KMS-11 (cell line): ENCODE measurements at regions not wholly inside any gene's neighbourhood (a gene's known extent, or its start where the extent isn't known, plus 50 kb on each side); places are given as distances from the start of the nearest gene placed in this dataset.

Experiments used
- H2AFZ ChIP-seq: fragments of 200-600 bp; sonication (generic); 2 replicates; pipeline ENCODE4 v1.6.1; 2016; ENCODE audit warnings: antibody characterized with exemption, mixed run types, low read depth
- H3K27ac ChIP-seq: fragments of 200-600 bp; sonication (generic); 2 replicates; pipeline ENCODE4 v1.6.1; 2016; ENCODE audit warnings: mild to moderate bottlenecking, mixed run types
- H3K27me3 ChIP-seq: fragments of 200-600 bp; sonication (generic); 2 replicates; pipeline ENCODE4 v1.6.1; 2017; ENCODE audit warnings: mild to moderate bottlenecking, low read depth, mixed run types, moderate library complexity; ENCODE audit not compliant: insufficient read depth
- H3K36me3 ChIP-seq: fragments of 200-600 bp; sonication (generic); 2 replicates; pipeline ENCODE4 v1.6.1; 2017; ENCODE audit warnings: mild to moderate bottlenecking, mixed run types; ENCODE audit not compliant: insufficient read depth
- H3K4me1 ChIP-seq: fragments of 200-600 bp; sonication (generic); 2 replicates; pipeline ENCODE4 v1.6.1; 2016; ENCODE audit warnings: mild to moderate bottlenecking, low read depth, mixed run types; ENCODE audit not compliant: poor library complexity, severe bottlenecking
- H3K4me2 ChIP-seq: fragments of 200-600 bp; sonication (generic); 2 replicates; pipeline ENCODE4 v1.7.0; 2016; ENCODE audit warnings: mild to moderate bottlenecking, mixed run types
- H3K4me3 ChIP-seq: fragments of 200-600 bp; sonication (generic); IDR thresholded peaks from 2 replicates; pipeline ENCODE4 v1.6.1; 2017; ENCODE audit warnings: low read depth, low read length, mixed read lengths; ENCODE audit not compliant: insufficient read depth
- H3K79me2 ChIP-seq: fragments of 200-600 bp; sonication (generic); 2 replicates; pipeline ENCODE4 v1.6.1; 2016; ENCODE audit warnings: low read depth, mixed run types; ENCODE audit not compliant: insufficient read depth
- H3K9ac ChIP-seq: fragments of 200-600 bp; sonication (generic); 2 replicates; pipeline ENCODE4 v1.6.1; 2016; ENCODE audit warnings: mild to moderate bottlenecking, mixed run types
- H4K20me1 ChIP-seq: fragments of 200-600 bp; sonication (generic); 2 replicates; pipeline ENCODE4 v1.6.1; 2016; ENCODE audit warnings: mild to moderate bottlenecking, mixed run types; ENCODE audit not compliant: insufficient read depth
- TF ChIP-seq, protein P1 (sequence below): fragments of 200-600 bp; sonication (generic); conservative IDR thresholded peaks from 2 replicates; pipeline ENCODE4 v1.6.1; 2017; ENCODE audit warnings: low read depth, mild to moderate bottlenecking, antibody characterized with exemption, low read length, moderate library complexity, mixed read lengths

DNA sequence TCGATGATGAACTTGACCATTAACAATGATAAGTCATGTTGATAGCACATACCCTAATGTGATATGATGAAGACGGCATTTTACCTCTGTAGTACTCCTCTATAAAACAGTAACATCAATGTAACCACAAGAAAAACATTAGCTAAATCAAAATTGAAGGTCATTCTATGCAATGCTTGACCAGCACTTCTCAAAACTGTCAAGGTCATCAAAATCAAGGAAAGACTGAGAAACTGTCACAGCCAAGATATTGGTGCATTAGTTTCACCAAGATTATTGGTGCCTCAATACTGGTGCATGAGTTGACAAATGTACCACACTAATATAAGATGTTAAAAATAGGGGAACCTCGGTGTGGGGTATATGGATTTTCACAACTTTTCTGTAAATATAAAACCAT lies 251.1 kb upstream of the CNTN4 start:
- no peaks in the 10 kb centered on the region for H3K4me1 ChIP-seq
- no peaks in the 10 kb centered on the region for H3K36me3 ChIP-seq
- no peaks in the 10 kb centered on the region for H3K27me3 ChIP-seq
- TF ChIP-seq, protein P1, sequence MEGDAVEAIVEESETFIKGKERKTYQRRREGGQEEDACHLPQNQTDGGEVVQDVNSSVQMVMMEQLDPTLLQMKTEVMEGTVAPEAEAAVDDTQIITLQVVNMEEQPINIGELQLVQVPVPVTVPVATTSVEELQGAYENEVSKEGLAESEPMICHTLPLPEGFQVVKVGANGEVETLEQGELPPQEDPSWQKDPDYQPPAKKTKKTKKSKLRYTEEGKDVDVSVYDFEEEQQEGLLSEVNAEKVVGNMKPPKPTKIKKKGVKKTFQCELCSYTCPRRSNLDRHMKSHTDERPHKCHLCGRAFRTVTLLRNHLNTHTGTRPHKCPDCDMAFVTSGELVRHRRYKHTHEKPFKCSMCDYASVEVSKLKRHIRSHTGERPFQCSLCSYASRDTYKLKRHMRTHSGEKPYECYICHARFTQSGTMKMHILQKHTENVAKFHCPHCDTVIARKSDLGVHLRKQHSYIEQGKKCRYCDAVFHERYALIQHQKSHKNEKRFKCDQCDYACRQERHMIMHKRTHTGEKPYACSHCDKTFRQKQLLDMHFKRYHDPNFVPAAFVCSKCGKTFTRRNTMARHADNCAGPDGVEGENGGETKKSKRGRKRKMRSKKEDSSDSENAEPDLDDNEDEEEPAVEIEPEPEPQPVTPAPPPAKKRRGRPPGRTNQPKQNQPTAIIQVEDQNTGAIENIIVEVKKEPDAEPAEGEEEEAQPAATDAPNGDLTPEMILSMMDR, result no peak
- H3K9ac ChIP-seq, result no peak overlapping the region
- no peaks in the 10 kb centered on the region for H3K79me2 ChIP-seq
- no peak overlapping the region for H2AFZ ChIP-seq
- H3K4me3 ChIP-seq, result no peak overlapping the region
- no peak overlapping the region for H3K4me2 ChIP-seq
- no peak overlapping the region for H3K27ac ChIP-seq
- no peaks in the 10 kb centered on the region for H4K20me1 ChIP-seq

DNA sequence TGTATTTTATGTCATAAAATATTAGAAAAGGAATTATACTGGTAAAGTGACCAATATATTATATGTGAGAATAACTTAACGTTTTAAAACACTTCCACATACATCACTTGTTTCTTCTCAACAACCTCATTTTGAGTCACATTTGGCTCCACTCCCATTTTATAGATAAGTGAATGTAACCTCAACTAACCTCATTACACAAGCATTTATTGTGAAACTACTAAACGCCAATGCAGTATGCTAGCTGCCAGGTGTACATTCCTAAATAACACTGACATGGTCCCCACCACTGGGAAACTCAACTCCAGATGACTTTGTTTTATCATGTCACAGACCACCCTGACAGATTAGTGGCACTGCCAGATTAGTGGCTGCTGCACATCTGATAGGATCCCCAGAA lies 249.7 kb upstream of the CNTN4 start:
- no peaks in the 10 kb centered on the region for H3K4me1 ChIP-seq
- TF ChIP-seq, protein P1, result no peak
- no peaks in the 10 kb centered on the region for H3K36me3 ChIP-seq
- H3K79me2 ChIP-seq, result no peaks in the 10 kb centered on the region
- H3K4me2 ChIP-seq, result no peak overlapping the region
- H2AFZ ChIP-seq, result no peak overlapping the region
- H3K4me3 ChIP-seq, result no peak overlapping the region
- no peaks in the 10 kb centered on the region for H3K27me3 ChIP-seq
- no peak overlapping the region for H3K9ac ChIP-seq
- H4K20me1 ChIP-seq, result no peaks in the 10 kb centered on the region
- H3K27ac ChIP-seq, result no peak overlapping the region

- Histone ChIP-seq H3K27ac (no peak overlapping the region), H3K4me3 (no peak overlapping the region), H3K79me2 (no peaks in the 10 kb centered on the region), H4K20me1 (no peaks in the 10 kb centered on the region), H3K4me2 (no peak overlapping the region), H3K9ac (no peak overlapping the region), H3K36me3 (no peaks in the 10 kb centered on the region), H2AFZ (no peak overlapping the region), H3K4me1 (no peaks in the 10 kb centered on the region), H3K27me3 (no peaks in the 10 kb centered on the region)
- TF ChIP-seq, protein P1, result no peak
These were observed 245.7 kb upstream of the CNTN4 start for GRCh38 chr3:1852950-1853349.

DNA sequence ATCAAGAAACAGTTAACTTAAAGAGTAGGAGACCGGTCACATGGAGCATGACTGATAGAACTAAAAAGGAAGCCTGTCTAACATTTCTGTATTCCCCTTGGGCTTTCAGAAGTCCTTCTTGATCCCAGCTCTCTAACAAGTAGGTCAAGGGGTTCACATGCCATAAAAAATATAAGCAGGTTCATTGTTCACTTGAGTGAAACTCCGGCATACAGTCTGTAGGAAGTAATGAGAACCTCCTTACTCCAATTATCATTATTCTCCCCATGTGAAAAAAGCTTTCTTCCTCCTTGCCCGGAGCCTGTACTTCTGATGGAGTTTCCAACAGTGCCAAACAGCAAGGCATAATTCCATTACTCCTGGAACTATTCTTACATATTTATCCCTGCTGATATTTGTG lies 242.8 kb upstream of the CNTN4 start:
- Histone ChIP-seq H3K27me3 (no peaks in the 10 kb centered on the region), H2AFZ (no peak overlapping the region), H3K4me1 (no peaks in the 10 kb centered on the region), H3K9ac (no peak overlapping the region), H3K79me2 (no peaks in the 10 kb centered on the region), H3K27ac (no peak overlapping the region), H3K4me2 (no peak overlapping the region), H4K20me1 (no peaks in the 10 kb centered on the region), H3K36me3 (no peaks in the 10 kb centered on the region), H3K4me3 (no peak overlapping the region)
- TF ChIP-seq, protein P1, result no peak

- H3K27me3 ChIP-seq, result no peaks in the 10 kb centered on the region
- no peaks in the 10 kb centered on the region for H3K4me1 ChIP-seq
- no peak overlapping the region for H3K9ac ChIP-seq
- H2AFZ ChIP-seq, result no peak overlapping the region
- H4K20me1 ChIP-seq, result no peaks in the 10 kb centered on the region
- no peak overlapping the region for H3K4me3 ChIP-seq
- no peak overlapping the region for H3K4me2 ChIP-seq
- no peaks in the 10 kb centered on the region for H3K79me2 ChIP-seq
- H3K27ac ChIP-seq, result no peak overlapping the region
- no peaks in the 10 kb centered on the region for H3K36me3 ChIP-seq
- TF ChIP-seq, protein P1, result no peak
These were observed 227.9 kb upstream of the CNTN4 start for GRCh38 chr3:1870738-1871137.
